CD4-positive, alpha-beta memory T cell (primary cell): ENCODE measurements at regions not wholly inside any gene's neighbourhood (a gene's known extent, or its start where the extent isn't known, plus 50 kb on each side); places are given as distances from the start of the nearest gene placed in this dataset.

ENCODE experiments used
- CTCF ChIA-PET: fragments of 350-600 bp; sonication (Branson Sonifier 250); formaldehyde crosslinking; loops from one replicate; lab custom pipeline; 2021; ENCODE audit warnings: inconsistent platforms; ENCODE audit not compliant: partially characterized antibody; lab: Charles Lee
- POLR2A ChIA-PET: fragments of 350-600 bp; sonication (Branson Sonifier 250); formaldehyde crosslinking; loops from one replicate; lab custom pipeline; 2021; ENCODE audit not compliant: partially characterized antibody; lab: Charles Lee
- DNase-seq, 5 donors: peaks; one replicate each; pipeline versions ENCODE4 v3.0.0 to v3.0.0-alpha.2; 2020 to 2022; ENCODE audit warnings: mixed read lengths in 1 of 5
- H3K27ac ChIP-seq: one replicate; pipeline ENCODE4 v1.7.0; 2013; ENCODE audit warnings: low read depth, low read length
- H3K27me3 ChIP-seq: 2 replicates; pipeline ENCODE4 v1.7.0; 2013; ENCODE audit warnings: mild to moderate bottlenecking, low read length, moderate library complexity; ENCODE audit not compliant: insufficient read depth
- H3K36me3 ChIP-seq: 2 replicates; pipeline ENCODE4 v1.7.0; 2013; ENCODE audit warnings: mild to moderate bottlenecking, low read length, moderate library complexity; ENCODE audit not compliant: insufficient read depth
- H3K4me1 ChIP-seq: 2 replicates; pipeline ENCODE4 v1.7.0; 2013; ENCODE audit warnings: mild to moderate bottlenecking, low read length, moderate library complexity; ENCODE audit not compliant: insufficient read depth
- H3K4me3 ChIP-seq, 2 donors: one replicate each; pipeline ENCODE4 v1.7.0; 2013; ENCODE audit warnings: low read length in 2 of 2, mild to moderate bottlenecking in 1 of 2
- H3K9me3 ChIP-seq, 2 donors: one replicate each; pipeline ENCODE4 v1.7.0; 2013; ENCODE audit warnings: low read length in 2 of 2, control low read depth in 1 of 2; ENCODE audit not compliant: control insufficient read depth in 1 of 2
- H3K27ac Mint-ChIP-seq, 7 donors: one replicate each; pipeline ENCODE4 v1.8.0; 2020 to 2021; ENCODE audit warnings: mixed read lengths in 7 of 7, mild to moderate bottlenecking in 6 of 7, inconsistent platforms in 3 of 7, moderate library complexity in 3 of 7
- H3K27me3 Mint-ChIP-seq, 2 donors: one replicate each; pipeline ENCODE4 v1.8.0; 2020 to 2021; ENCODE audit warnings: mixed read lengths in 2 of 2
- H3K36me3 Mint-ChIP-seq, 2 donors: one replicate each; pipeline ENCODE4 v1.8.0; 2020 to 2021; ENCODE audit warnings: mixed read lengths in 2 of 2, inconsistent platforms in 1 of 2, mild to moderate bottlenecking in 1 of 2
- H3K4me1 Mint-ChIP-seq, 4 donors: one replicate each; pipeline ENCODE4 v1.8.0; 2020 to 2021; ENCODE audit warnings: mixed read lengths in 4 of 4, mild to moderate bottlenecking in 1 of 4
- H3K4me3 Mint-ChIP-seq, 8 donors: one replicate each; pipeline ENCODE4 v1.8.0; 2020 to 2021; ENCODE audit warnings: mixed read lengths in 8 of 8, mild to moderate bottlenecking in 7 of 8, moderate library complexity in 6 of 8, inconsistent platforms in 3 of 8
- H3K9me3 Mint-ChIP-seq, 8 donors: one replicate each; pipeline ENCODE4 v1.8.0; 2020 to 2021; ENCODE audit warnings: mixed read lengths in 8 of 8, mild to moderate bottlenecking in 5 of 8, inconsistent platforms in 3 of 8, moderate library complexity in 1 of 8
- intact Hi-C: fragments of 100-400 bp; cut with micrococcal nuclease; formaldehyde crosslinking; loops from one replicate; pipeline ENCODE4 v1.15.1; 2023

DNA sequence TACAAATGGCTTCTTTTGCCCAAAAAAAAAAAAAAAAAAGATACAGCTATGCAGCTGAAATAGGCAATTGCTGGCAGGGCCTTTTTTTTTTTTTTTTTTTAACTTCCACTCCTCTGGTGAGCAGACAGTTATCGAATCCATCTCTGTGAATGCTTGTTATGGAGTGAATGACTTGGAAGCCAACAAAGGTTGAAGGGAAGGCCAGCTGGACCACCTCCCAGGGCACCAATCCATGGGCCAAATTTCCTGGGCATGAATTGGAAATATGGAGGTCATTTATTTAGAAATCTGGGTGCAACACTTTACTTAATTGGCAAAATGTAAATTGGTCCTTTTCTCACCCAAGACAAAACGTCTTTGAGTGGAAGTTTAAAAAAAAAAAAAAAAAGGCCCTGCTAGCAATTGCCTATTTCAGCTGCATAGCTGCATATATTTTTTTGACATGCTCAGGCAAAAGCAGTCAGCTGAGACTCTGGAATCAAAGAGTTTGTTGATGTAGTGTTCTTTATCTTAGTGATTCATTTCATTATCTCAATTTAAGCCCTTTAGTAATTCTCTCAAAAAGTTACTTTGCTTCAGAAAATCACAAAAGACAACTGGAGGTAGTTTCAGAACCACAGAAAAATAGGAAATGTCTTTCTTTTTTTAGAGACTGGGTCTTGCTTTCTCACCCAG lies 392.2 kb upstream of the KLF4 start:
- H3K9me3 Mint-ChIP-seq: peaks cover 0 to 8% (median 3%) of the 10 kb centered on the region in 8 donors
- H3K4me3 Mint-ChIP-seq: no peak overlapping the region
- Histone ChIP-seq H3K9me3 (no peaks in the 10 kb centered on the region), H3K27ac (no peak overlapping the region), H3K4me3 (no peak overlapping the region), H3K4me1 (no peaks in the 10 kb centered on the region), H3K36me3 (no peaks in the 10 kb centered on the region), H3K27me3 (no peaks in the 10 kb centered on the region)
- H3K27me3 Mint-ChIP-seq: no peaks in the 10 kb centered on the region
- POLR2A ChIA-PET: no interaction called here
- H3K36me3 Mint-ChIP-seq: no peaks in the 10 kb centered on the region
- no peak for DNase-seq
- intact Hi-C loops: no loop called here
- H3K27ac Mint-ChIP-seq: no peak overlapping the region
- no peaks in the 10 kb centered on the region for H3K4me1 Mint-ChIP-seq
- CTCF ChIA-PET: no interaction called here

DNA sequence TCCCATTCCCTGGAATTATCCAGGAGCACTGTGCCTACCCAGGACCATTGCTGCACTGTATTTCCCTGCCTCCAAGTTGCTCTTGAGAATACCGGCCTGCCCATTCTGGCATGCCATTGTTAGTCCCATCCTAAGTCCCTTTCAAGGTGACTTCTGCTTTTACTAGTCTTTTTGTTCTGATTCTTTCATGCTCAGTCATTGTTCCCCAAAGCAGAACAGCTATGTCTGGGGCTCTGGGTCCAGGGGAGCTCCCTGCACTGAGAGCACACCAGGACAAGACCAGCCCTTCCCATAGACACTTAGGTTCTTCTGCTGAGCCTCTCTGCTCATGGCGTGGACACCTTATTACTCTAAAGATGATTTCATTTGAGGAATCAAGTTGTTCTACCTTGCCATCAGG lies 388.9 kb upstream of the KLF4 start:
- H3K27ac ChIP-seq: no peak overlapping the region
- no peaks in the 10 kb centered on the region for H3K4me1 Mint-ChIP-seq
- POLR2A ChIA-PET: no interaction called here

DNA sequence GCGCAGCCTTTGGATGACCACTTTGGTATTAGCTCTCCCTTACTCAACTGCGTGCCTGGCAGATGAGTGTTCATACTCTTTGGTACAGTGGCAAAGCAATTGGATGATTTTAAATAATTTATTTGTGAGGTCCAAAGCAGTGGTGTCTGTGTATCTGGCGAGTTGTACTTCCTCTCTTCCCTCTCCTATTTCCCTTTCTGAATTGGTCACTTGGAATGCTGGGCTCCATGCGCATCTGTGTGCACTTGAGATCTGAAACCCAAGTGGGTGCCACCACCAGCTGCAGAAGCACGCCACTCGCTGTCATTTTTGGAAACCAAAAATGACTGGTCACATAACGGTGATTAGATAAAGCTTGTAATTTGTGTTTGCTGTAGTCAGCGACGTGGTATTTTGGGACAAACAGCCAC lies 386.0 kb upstream of the KLF4 start:
- POLR2A ChIA-PET: no interaction called here
- Mint-ChIP-seq H3K36me3 (no peaks in the 10 kb centered on the region), H3K27ac (no peak overlapping the region), H3K27me3 (no peaks in the 10 kb centered on the region), H3K9me3 (peaks cover 0 to 8% (median 3%) of the 10 kb centered on the region in 8 donors), H3K4me3 (no peak overlapping the region), H3K4me1 (no peaks in the 10 kb centered on the region)
- Histone ChIP-seq H3K27me3 (no peaks in the 10 kb centered on the region), H3K9me3 (no peaks in the 10 kb centered on the region), H3K4me3 (no peak overlapping the region), H3K4me1 (no peaks in the 10 kb centered on the region), H3K36me3 (no peaks in the 10 kb centered on the region), H3K27ac (no peak overlapping the region)
- CTCF ChIA-PET: no interaction called here
- intact Hi-C loops: no loop called here
- DNase-seq: no peak

More for the DNA sequence above, 388.9 kb upstream of the KLF4 start:
- Mint-ChIP-seq H3K4me3 (no peak overlapping the region), H3K9me3 (peaks cover 0 to 8% (median 3%) of the 10 kb centered on the region in 8 donors), H3K36me3 (no peaks in the 10 kb centered on the region), H3K27me3 (no peaks in the 10 kb centered on the region), H3K27ac (no peak overlapping the region)
- no peaks in the 10 kb centered on the region for H3K36me3 ChIP-seq
- no peaks in the 10 kb centered on the region for H3K9me3 ChIP-seq
- no peak for DNase-seq
- H3K27me3 ChIP-seq: no peaks in the 10 kb centered on the region
- CTCF ChIA-PET: no interaction called here
- H3K4me3 ChIP-seq: no peak overlapping the region
- intact Hi-C loops: no loop called here
- H3K4me1 ChIP-seq: no peaks in the 10 kb centered on the region

DNA sequence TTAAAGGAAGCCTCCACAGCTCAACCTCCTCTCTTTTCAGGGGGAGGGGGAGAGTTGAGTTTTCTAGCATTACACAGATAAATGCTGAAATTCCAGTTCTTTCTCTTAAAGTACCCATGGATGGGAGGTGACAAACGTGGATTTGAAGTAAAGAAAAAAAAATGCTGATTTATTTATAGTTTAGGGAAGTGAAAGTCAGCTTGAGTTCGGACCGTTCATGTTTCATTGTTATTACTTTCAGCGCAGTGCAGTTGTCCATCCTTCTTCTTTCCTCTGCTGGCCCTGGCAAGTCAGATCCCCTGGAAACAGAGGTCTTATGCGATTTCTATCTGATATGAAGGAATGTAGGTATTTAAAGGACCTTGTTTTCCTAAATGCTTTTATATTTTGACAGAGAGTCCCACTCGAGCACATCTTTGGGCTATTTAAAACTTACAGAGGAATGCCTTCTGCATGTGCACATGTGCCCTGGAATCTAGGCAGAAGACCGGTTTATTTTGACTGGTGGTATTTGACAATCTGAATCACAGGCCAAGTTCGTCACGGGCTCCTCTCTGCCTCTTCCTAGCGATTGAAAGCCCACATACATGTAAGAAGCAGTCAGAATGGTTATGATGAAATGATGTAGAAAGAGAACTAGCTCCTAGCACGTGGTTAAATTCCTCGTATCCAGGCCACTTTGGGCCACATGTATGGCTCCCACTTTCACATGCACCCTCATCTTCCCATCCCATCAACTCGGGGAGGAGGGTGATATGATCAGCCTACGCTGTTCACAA lies 385.2 kb upstream of the KLF4 start:
- Histone ChIP-seq H3K27me3 (no peaks in the 10 kb centered on the region), H3K4me1 (no peaks in the 10 kb centered on the region), H3K9me3 (no peaks in the 10 kb centered on the region), H3K36me3 (no peaks in the 10 kb centered on the region), H3K4me3 (no peak overlapping the region), H3K27ac (no peak overlapping the region)
- Mint-ChIP-seq H3K9me3 (peaks cover 0 to 8% (median 3%) of the 10 kb centered on the region in 8 donors), H3K27ac (no peak overlapping the region), H3K27me3 (no peaks in the 10 kb centered on the region), H3K4me3 (no peak overlapping the region), H3K36me3 (no peaks in the 10 kb centered on the region), H3K4me1 (no peaks in the 10 kb centered on the region)
- DNase-seq: no peak
- CTCF ChIA-PET: no interaction called here
- POLR2A ChIA-PET: no interaction called here
- intact Hi-C loops: no loop called here

DNA sequence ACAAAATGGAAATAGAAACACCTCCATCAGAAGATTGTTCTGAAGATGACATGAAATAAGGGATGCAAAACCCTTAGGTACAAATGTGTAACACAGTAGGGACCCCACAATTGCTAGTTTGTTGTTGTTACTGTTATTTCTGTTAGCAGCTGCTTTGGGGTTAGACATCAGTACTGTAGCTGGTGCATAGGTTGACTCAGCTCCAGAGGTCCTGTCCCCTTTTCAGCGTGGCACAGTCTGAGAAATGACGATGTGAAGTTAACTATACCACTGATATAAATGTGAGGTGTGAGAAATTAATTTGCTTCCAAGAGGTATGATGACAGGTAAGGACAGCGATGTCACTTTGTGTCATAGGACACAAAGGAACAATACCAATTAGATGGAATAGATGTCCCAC lies 384.6 kb upstream of the KLF4 start:
- Histone ChIP-seq H3K9me3 (no peaks in the 10 kb centered on the region), H3K4me3 (no peak overlapping the region), H3K27me3 (no peaks in the 10 kb centered on the region), H3K4me1 (no peaks in the 10 kb centered on the region), H3K36me3 (no peaks in the 10 kb centered on the region), H3K27ac (no peak overlapping the region)
- Mint-ChIP-seq H3K27ac (no peak overlapping the region), H3K4me1 (no peaks in the 10 kb centered on the region), H3K36me3 (no peaks in the 10 kb centered on the region), H3K27me3 (no peaks in the 10 kb centered on the region), H3K9me3 (peaks cover 0 to 8% (median 1%) of the 10 kb centered on the region in 8 donors), H3K4me3 (no peak overlapping the region)
- intact Hi-C loops: no loop called here
- ChIA-PET POLR2A (no interaction called here), CTCF (no interaction called here)
- DNase-seq: no peak

DNA sequence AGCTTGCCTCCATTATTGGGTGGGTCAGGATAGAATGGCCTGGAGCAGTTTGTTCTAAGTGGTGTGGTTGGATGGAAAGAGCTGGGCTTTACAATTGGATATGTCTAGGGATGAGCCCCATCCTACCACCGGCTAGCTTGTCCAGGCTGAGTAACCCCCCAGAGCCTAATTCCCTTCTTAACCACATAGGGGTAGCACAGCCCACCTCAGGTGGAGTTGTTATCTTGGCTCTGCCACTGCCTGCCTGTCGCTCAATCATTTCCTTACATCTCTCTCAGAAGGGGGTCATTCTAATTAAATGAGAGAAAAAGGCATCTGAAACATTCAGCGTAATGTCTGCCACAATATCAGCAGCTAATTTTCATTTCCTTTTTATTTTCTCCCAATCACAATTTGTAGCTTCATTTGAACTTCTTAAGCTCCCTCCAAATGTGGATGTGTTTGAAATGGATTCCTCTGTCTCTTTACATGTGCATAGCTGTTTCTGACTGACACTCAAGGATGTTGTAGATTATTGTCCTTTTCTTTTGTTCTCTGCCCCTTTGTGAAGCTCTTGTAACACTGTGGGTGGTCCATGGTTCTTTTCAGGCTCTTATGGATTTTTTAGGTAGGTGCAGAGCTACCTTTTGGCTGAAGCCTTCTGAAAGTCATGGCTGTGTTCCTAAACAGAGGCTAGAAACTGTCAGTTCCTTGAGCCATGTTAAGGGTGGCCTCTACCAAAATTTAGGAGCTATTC lies 383.1 kb upstream of the KLF4 start:
- Mint-ChIP-seq H3K27ac (no peak overlapping the region), H3K4me1 (no peaks in the 10 kb centered on the region), H3K27me3 (no peaks in the 10 kb centered on the region)

DNA sequence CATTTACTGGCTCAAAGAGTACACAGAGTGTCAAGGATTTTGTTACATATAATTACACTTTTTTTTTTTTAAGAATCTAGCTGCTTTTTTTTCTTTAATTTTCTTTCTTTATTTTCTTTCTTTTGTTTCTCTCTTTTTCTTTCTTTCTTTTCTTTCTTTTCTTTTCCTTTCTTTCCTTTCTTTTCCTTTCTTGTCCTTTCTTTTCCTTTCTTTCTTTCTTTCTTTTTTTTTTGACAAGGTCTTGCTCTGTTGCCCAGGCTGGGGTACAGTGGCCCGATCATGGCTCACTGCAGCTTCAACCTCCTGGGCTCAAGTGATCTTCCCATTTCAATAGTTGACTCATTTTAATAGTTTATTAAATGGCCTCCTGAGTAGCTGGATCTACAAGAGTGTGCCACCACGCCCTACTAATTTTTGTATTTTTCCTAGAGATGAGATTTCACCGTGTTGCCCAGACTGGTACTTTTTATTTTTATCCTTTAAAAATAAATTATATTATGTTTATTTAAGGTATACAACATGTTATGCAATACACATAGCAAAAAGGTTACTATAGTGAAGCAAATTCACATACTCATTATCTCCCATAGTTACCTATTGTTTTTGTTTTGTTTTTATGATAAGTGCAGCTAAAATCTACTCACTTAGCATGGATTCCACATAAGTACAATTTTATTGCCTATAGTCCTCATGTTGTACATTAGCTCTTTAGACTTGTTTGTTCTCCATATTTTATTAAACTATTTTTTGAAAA lies 381.5 kb upstream of the KLF4 start:
- CTCF ChIA-PET: no interaction called here
- POLR2A ChIA-PET: no interaction called here
- Mint-ChIP-seq H3K36me3 (no peaks in the 10 kb centered on the region), H3K4me3 (no peak overlapping the region), H3K27ac (no peak overlapping the region), H3K9me3 (peaks cover 0 to 7% (median 2%) of the 10 kb centered on the region in 8 donors), H3K27me3 (no peaks in the 10 kb centered on the region), H3K4me1 (no peaks in the 10 kb centered on the region)
- Histone ChIP-seq H3K27ac (no peak overlapping the region), H3K4me1 (no peaks in the 10 kb centered on the region), H3K9me3 (no peaks in the 10 kb centered on the region), H3K4me3 (no peak overlapping the region), H3K27me3 (no peaks in the 10 kb centered on the region), H3K36me3 (no peaks in the 10 kb centered on the region)
- intact Hi-C loops: no loop called here
- no peak for DNase-seq

More for the DNA sequence above, 383.1 kb upstream of the KLF4 start:
- no peaks in the 10 kb centered on the region for H3K36me3 ChIP-seq
- POLR2A ChIA-PET: no interaction called here
- Mint-ChIP-seq H3K9me3 (peaks cover 0 to 7% (median 2%) of the 10 kb centered on the region in 8 donors), H3K36me3 (no peaks in the 10 kb centered on the region), H3K4me3 (no peak overlapping the region)
- no peak overlapping the region for H3K27ac ChIP-seq
- H3K27me3 ChIP-seq: no peaks in the 10 kb centered on the region
- no peak for DNase-seq
- H3K4me1 ChIP-seq: no peaks in the 10 kb centered on the region
- H3K9me3 ChIP-seq: no peaks in the 10 kb centered on the region
- intact Hi-C loops: no loop called here
- CTCF ChIA-PET: no interaction called here
- H3K4me3 ChIP-seq: no peak overlapping the region
